ENCODE measurements at regions not wholly inside any gene's neighbourhood (a gene's known extent, or its start where the extent isn't known, plus 50 kb on each side); places are given as distances from the start of the nearest gene placed in this dataset.

GRCh38 chr12:124487834-124488165 lies 79.6 kb downstream of the NCOR2 start:
- DNase-seq = no peak

- no peak for DNase-seq
These were observed 80.2 kb downstream of the NCOR2 start for GRCh38 chr12:124487066-124487833.

- no peak for DNase-seq
These were observed 81.0 kb downstream of the NCOR2 start for GRCh38 chr12:124486346-124486963.

- no peak for DNase-seq
These were observed 82.0 kb downstream of the NCOR2 start for GRCh38 chr12:124485371-124485770.

GRCh38 chr12:124484526-124484953 lies 82.9 kb downstream of the NCOR2 start:
- DNase-seq = no peak

GRCh38 chr12:124484067-124484466 lies 83.3 kb downstream of the NCOR2 start:
- no peak for DNase-seq

- no peak for DNase-seq
These were observed 84.3 kb downstream of the NCOR2 start for GRCh38 chr12:124482901-124483799.

- no peak for DNase-seq
These were observed 84.9 kb downstream of the NCOR2 start for GRCh38 chr12:124482567-124482893.

- no peak for DNase-seq
These were observed 85.4 kb downstream of the NCOR2 start for GRCh38 chr12:124481772-124482566.

- no peak for DNase-seq
These were observed 86.1 kb downstream of the NCOR2 start for GRCh38 chr12:124481257-124481750.

- DNase-seq = no peak
These were observed 86.7 kb downstream of the NCOR2 start for GRCh38 chr12:124480469-124481256.

GRCh38 chr12:124479680-124480468 lies 87.5 kb downstream of the NCOR2 start:
- DNase-seq = no peak

- DNase-seq = no peak
These were observed 88.3 kb downstream of the NCOR2 start for GRCh38 chr12:124478985-124479645.

GRCh38 chr12:124478416-124478815 lies 89.0 kb downstream of the NCOR2 start:
- DNase-seq = no peak

- no peak for DNase-seq
These were observed 90.1 kb downstream of the NCOR2 start for GRCh38 chr12:124477107-124477915.

- no peak for DNase-seq
These were observed 91.4 kb downstream of the NCOR2 start for GRCh38 chr12:124476011-124476400.

- DNase-seq = no peak
These were observed 92.0 kb downstream of the NCOR2 start for GRCh38 chr12:124475295-124476010.

- no peak for DNase-seq
These were observed 92.7 kb downstream of the NCOR2 start for GRCh38 chr12:124474709-124475108.
